VCaP (cell line): ENCODE measurements at regions not wholly inside any gene's neighbourhood (a gene's known extent, or its start where the extent isn't known, plus 50 kb on each side); places are given as distances from the start of the nearest gene placed in this dataset.

Source experiments
- H3K27ac ChIP-seq: fragments of 450-650 bp; 2 replicates; pipeline ENCODE4 v1.5.1; 2017
- CTCF ChIP-seq: fragments of 450-650 bp; conservative IDR thresholded peaks from 2 replicates; pipeline ENCODE4 v1.5.1; 2017; ENCODE audit warnings: mild to moderate bottlenecking, moderate library complexity

GRCh38 chr3:159237226-159237625, 435.4 kb downstream of the MFSD1 start:
- no peak for TF ChIP-seq CTCF
- no peak overlapping the region for H3K27ac ChIP-seq

- no peak for TF ChIP-seq CTCF
These were observed 436.8 kb downstream of the MFSD1 start for GRCh38 chr3:159238646-159239045.

GRCh38 chr3:159239059-159239458, 437.2 kb downstream of the MFSD1 start:
- H3K27ac ChIP-seq = no peak overlapping the region
- no peak for TF ChIP-seq CTCF

More at GRCh38 chr3:159238646-159239045, 436.8 kb downstream of the MFSD1 start:
- no peak overlapping the region for H3K27ac ChIP-seq

GRCh38 chr3:159244933-159245332, 443.1 kb downstream of the MFSD1 start:
- no peak overlapping the region for H3K27ac ChIP-seq
- TF ChIP-seq CTCF = no peak

GRCh38 chr3:159245871-159246270, 444.0 kb downstream of the MFSD1 start:
- no peak for TF ChIP-seq CTCF
- no peak overlapping the region for H3K27ac ChIP-seq

GRCh38 chr3:159246385-159246784, 444.5 kb downstream of the MFSD1 start:
- TF ChIP-seq CTCF = no peak
- no peak overlapping the region for H3K27ac ChIP-seq

- TF ChIP-seq CTCF = no peak
- no peak overlapping the region for H3K27ac ChIP-seq
These were observed 447.8 kb downstream of the MFSD1 start for GRCh38 chr3:159249472-159250174.
